IMR-90 (cell line): ENCODE measurements at regions not wholly inside any gene's neighbourhood (a gene's known extent, or its start where the extent isn't known, plus 50 kb on each side); places are given as distances from the start of the nearest gene placed in this dataset.

ENCODE experiments used
- ATAC-seq: fragments of 200-7000 bp; cut with Tn5 transposase; 2 replicates; pipeline ENCODE4 v1.9.1; 2020; ENCODE audit warnings: low read depth, mild to moderate bottlenecking, moderate library complexity
- BruUV-seq: library from RNA; stranded (reverse); fragments of 400-500 nt; replicated peaks from 2 replicates; lab custom pipeline; 2021; lab: Mats Ljungman, UMichigan
- CTCF ChIA-PET: fragments of 300-600 bp; formaldehyde crosslinking; extraction: SDS; loops from one replicate; lab custom pipeline; 2021; ENCODE audit warnings: antibody characterized with exemption; lab: Yijun Ruan, JAX
- POLR2A ChIA-PET: fragments of 300-600 bp; sonication (Branson Sonifier 250); formaldehyde crosslinking; loops from one replicate; lab custom pipeline; 2022; ENCODE audit warnings: antibody characterized with exemption; ENCODE audit not compliant: unreplicated experiment; lab: Charles Lee
- DNase-seq: peaks from one replicate; pipeline ENCODE4 v3.0.0; 2013
- H2AFZ ChIP-seq: replicated peaks from 2 replicates; pipeline ENCODE3; 2013; ENCODE audit warnings: low read length, mild to moderate bottlenecking; ENCODE audit not compliant: poor library complexity
- H2AK5ac ChIP-seq: 2 replicates; pipeline ENCODE4 v1.6.1; 2013; ENCODE audit warnings: low read depth, low read length, inconsistent platforms
- H2AK9ac ChIP-seq: replicated peaks from 2 replicates; pipeline ENCODE3; 2013; ENCODE audit warnings: mild to moderate bottlenecking, low read depth, low read length, moderate library complexity; ENCODE audit not compliant: poor library complexity
- H2BK120ac ChIP-seq: 2 replicates; pipeline ENCODE4 v1.6.1; 2013; ENCODE audit warnings: low read depth, low read length, inconsistent platforms
- H2BK15ac ChIP-seq: 3 replicates; pipeline ENCODE4 v1.6.1; 2013; ENCODE audit warnings: low read depth, low read length, inconsistent platforms
- H2BK20ac ChIP-seq: 2 replicates; pipeline ENCODE4 v1.6.1; 2013; ENCODE audit warnings: low read depth, mild to moderate bottlenecking, inconsistent platforms, low read length, moderate library complexity
- H2BK5ac ChIP-seq: 2 replicates; pipeline ENCODE4 v1.6.1; 2013; ENCODE audit warnings: mild to moderate bottlenecking, low read depth, low read length, inconsistent platforms; ENCODE audit not compliant: poor library complexity, severe bottlenecking
- H3K14ac ChIP-seq: replicated peaks from 2 replicates; pipeline ENCODE4 v1.6.1; 2013; ENCODE audit warnings: low read depth, low read length, inconsistent platforms
- H3K18ac ChIP-seq: 2 replicates; pipeline ENCODE4 v1.6.1; 2013; ENCODE audit warnings: low read depth, low read length, control low read depth
- H3K23ac ChIP-seq: 2 replicates; pipeline ENCODE4 v1.6.1; 2013; ENCODE audit warnings: low read depth, low read length, inconsistent platforms
- H3K27ac ChIP-seq: 2 replicates; pipeline ENCODE4 v1.5.1; 2013; ENCODE audit warnings: mild to moderate bottlenecking, control low read depth, low read length; ENCODE audit not compliant: insufficient read depth
- H3K27me3 ChIP-seq: 2 replicates; pipeline ENCODE4 v1.6.1; 2013; ENCODE audit warnings: low read length; ENCODE audit not compliant: control insufficient read depth, insufficient read depth
- H3K36me3 ChIP-seq: 2 replicates; pipeline ENCODE4 v1.6.1; 2013; ENCODE audit warnings: low read length, mixed read lengths; ENCODE audit not compliant: control insufficient read depth, insufficient read depth
- H3K4ac ChIP-seq: 2 replicates; pipeline ENCODE4 v1.6.1; 2013; ENCODE audit warnings: low read depth, low read length, inconsistent platforms
- H3K4me1 ChIP-seq: 2 replicates; pipeline ENCODE4 v1.6.1; 2013; ENCODE audit warnings: low read length, mixed read lengths; ENCODE audit not compliant: control insufficient read depth, insufficient read depth
- H3K4me2 ChIP-seq: 2 replicates; pipeline ENCODE4 v1.6.1; 2013; ENCODE audit warnings: low read depth, mild to moderate bottlenecking, control low read depth, low read length, moderate library complexity
- H3K4me3 ChIP-seq: 2 replicates; pipeline ENCODE4 v1.5.1; 2013; ENCODE audit warnings: low read depth, mild to moderate bottlenecking, control low read depth, low read length, moderate library complexity; ENCODE audit not compliant: insufficient read depth
- H3K56ac ChIP-seq: 2 replicates; pipeline ENCODE4 v1.6.1; 2013; ENCODE audit warnings: low read length, inconsistent platforms; ENCODE audit not compliant: insufficient read depth; ENCODE audit errors: extremely low read depth
- H3K79me1 ChIP-seq, 2 experiments: 2 replicates each; pipeline ENCODE4 v1.6.1; 2013; ENCODE audit warnings: low read length in 2 of 2, inconsistent platforms in 1 of 2, low read depth in 1 of 2
- H3K9ac ChIP-seq: 2 replicates; pipeline ENCODE4 v1.6.1; 2013; ENCODE audit warnings: low read depth, low read length, control low read depth
- H3K9me1 ChIP-seq: 2 replicates; pipeline ENCODE4 v1.6.1; 2013; ENCODE audit warnings: low read length, inconsistent platforms; ENCODE audit not compliant: insufficient read depth
- H3K9me3 ChIP-seq: 2 replicates; pipeline ENCODE4 v1.6.1; 2013; ENCODE audit warnings: low read length; ENCODE audit not compliant: control insufficient read depth, insufficient read depth
- H4K20me1 ChIP-seq: 2 replicates; pipeline ENCODE4 v1.6.1; 2013; ENCODE audit warnings: low read length, inconsistent platforms; ENCODE audit not compliant: insufficient read depth
- H4K5ac ChIP-seq: 2 replicates; pipeline ENCODE4 v1.6.1; 2013; ENCODE audit warnings: mild to moderate bottlenecking, low read depth, low read length, control low read depth
- H4K8ac ChIP-seq, 2 experiments: 2 replicates each; pipeline ENCODE4 v1.6.1; 2013; ENCODE audit warnings: low read depth in 2 of 2, low read length in 2 of 2, control low read depth in 1 of 2, inconsistent platforms in 1 of 2
- H4K91ac ChIP-seq: 2 replicates; pipeline ENCODE4 v1.6.1; 2013; ENCODE audit warnings: low read depth, low read length, inconsistent platforms; ENCODE audit not compliant: insufficient read depth
- BHLHE40 ChIP-seq: fragments of 150-350 bp; IDR thresholded peaks from 2 replicates; pipeline ENCODE4 v1.6.1; 2016; ENCODE audit warnings: mild to moderate bottlenecking, low read depth, low read length
- CEBPB ChIP-seq: IDR thresholded peaks from 2 replicates; pipeline ENCODE4 v1.6.1; 2012; ENCODE audit warnings: low read depth, low read length, improper control_type of control experiment
- CHD1 ChIP-seq: IDR thresholded peaks from 2 replicates; pipeline ENCODE4 v1.6.1; 2012; ENCODE audit warnings: low read depth, low read length, improper control_type of control experiment
- CTCF ChIP-seq: conservative IDR thresholded peaks from 2 replicates; pipeline ENCODE4 v1.5.1; 2012; ENCODE audit warnings: mild to moderate bottlenecking, low read depth, low read length, improper control_type of control experiment
- ELK1 ChIP-seq: fragments of 150-350 bp; IDR thresholded peaks from 2 replicates; pipeline ENCODE4 v1.6.1; 2016; ENCODE audit warnings: low read depth, mild to moderate bottlenecking, low read length, moderate library complexity, borderline replicate concordance
- FOS ChIP-seq: fragments of 150-350 bp; IDR thresholded peaks from 2 replicates; pipeline ENCODE4 v1.6.1; 2016; ENCODE audit warnings: low read depth, low read length
- MAFK ChIP-seq: IDR thresholded peaks from 2 replicates; pipeline ENCODE4 v1.6.1; 2012; ENCODE audit warnings: low read depth, low read length, improper control_type of control experiment
- MAZ ChIP-seq: IDR thresholded peaks from 2 replicates; pipeline ENCODE4 v1.6.1; 2012; ENCODE audit warnings: low read depth, mild to moderate bottlenecking, low read length, improper control_type of control experiment, moderate library complexity, borderline replicate concordance
- MXI1 ChIP-seq: IDR thresholded peaks from 2 replicates; pipeline ENCODE4 v1.6.1; 2012; ENCODE audit warnings: low read depth, mild to moderate bottlenecking, low read length, moderate library complexity, borderline replicate concordance
- NFE2L2 ChIP-seq: fragments of 150-350 bp; IDR thresholded peaks from 2 replicates; pipeline ENCODE4 v1.6.1; 2016; ENCODE audit warnings: low read depth, mild to moderate bottlenecking, low read length
- POLR2A ChIP-seq: IDR thresholded peaks from 2 replicates; pipeline ENCODE4 v1.6.1; 2012; ENCODE audit warnings: mild to moderate bottlenecking, low read depth, low read length
- RAD21 ChIP-seq: IDR thresholded peaks from 2 replicates; pipeline ENCODE4 v1.6.1; 2012; ENCODE audit warnings: low read length, improper control_type of control experiment
- RCOR1 ChIP-seq: IDR thresholded peaks from 2 replicates; pipeline ENCODE4 v1.6.1; 2012; ENCODE audit warnings: mild to moderate bottlenecking, low read length, improper control_type of control experiment; ENCODE audit not compliant: insufficient replicate concordance
- RFX5 ChIP-seq: IDR thresholded peaks from 2 replicates; pipeline ENCODE4 v1.8.0; 2012; ENCODE audit warnings: low read depth, mild to moderate bottlenecking, low read length, moderate library complexity
- SMC3 ChIP-seq: fragments of 150-350 bp; IDR thresholded peaks from 2 replicates; pipeline ENCODE4 v1.6.1; 2016; ENCODE audit warnings: low read depth, mild to moderate bottlenecking, antibody characterized with exemption, low read length, moderate library complexity
- USF2 ChIP-seq: fragments of 150-350 bp; IDR thresholded peaks from 2 replicates; pipeline ENCODE4 v1.6.1; 2017; ENCODE audit warnings: mild to moderate bottlenecking, antibody characterized with exemption, low read length, low read depth
- dilution Hi-C: fragments of 300-500 bp; cut with HindIII; formaldehyde crosslinking; loops from one replicate; pipeline ENCODE4 v1.14.3; 2018; ENCODE audit warnings: low sequenced_read_pairs; ENCODE audit not compliant: unreplicated experiment
- in situ Hi-C: fragments of 300-500 bp; cut with MboI; formaldehyde crosslinking; loops from 3 replicates; pipeline ENCODE4 v1.14.3; 2019; ENCODE audit warnings: low sequenced_read_pairs, inconsistent platforms, mixed read lengths
- intact Hi-C: fragments of 100-400 bp; cut with micrococcal nuclease; formaldehyde crosslinking; loops from 2 replicates; pipeline ENCODE4 v1.10.0; 2022

GRCh38 chr18:29188760-29189159, 1011.8 kb upstream of the CDH2 start:
- no peak for TF ChIP-seq POLR2A
- no peak for TF ChIP-seq CHD1
- TF ChIP-seq RCOR1, result no peak
- no peak for TF ChIP-seq CTCF
- TF ChIP-seq ELK1, result no peak
- no peak for TF ChIP-seq SMC3
- TF ChIP-seq MAZ, result no peak
- TF ChIP-seq FOS, result no peak
- TF ChIP-seq CEBPB, result no peak
- TF ChIP-seq BHLHE40, result no peak
- no peak for TF ChIP-seq RFX5
- TF ChIP-seq MXI1, result no peak
- no peak for TF ChIP-seq NFE2L2
- no peak for TF ChIP-seq USF2
- TF ChIP-seq RAD21, result no peak
- TF ChIP-seq MAFK, result no peak
- DNase-seq (peak; percentile 31), ATAC-seq (no peak)
- in situ Hi-C loops (no loop called here), dilution Hi-C loops (no loop called here), intact Hi-C loops (loop anchor here (10.0 kb wide), 1 partner anchor 1014 kb away; the partner anchor contains the start of gene CDH2)
- Histone ChIP-seq H3K9me3 (no peaks in the 10 kb centered on the region), H3K18ac (peak overlapping the region; percentile 44; the same call in 1 of the 2 replicates), H2AFZ (no peak overlapping the region), H3K9ac (no peak overlapping the region), H2BK120ac (peak overlapping the region; percentile 77; the same call in 1 of the 2 replicates), H3K4ac (peak overlapping the region; percentile 40; the same call in 1 of the 2 replicates), H3K4me2 (no peak overlapping the region), H2BK5ac (peak overlapping the region; percentile 13), H3K4me1 (peaks cover 6% of the 10 kb centered on the region; the same call in 1 of the 2 replicates), H3K27ac (no peak overlapping the region), H3K14ac (peak overlapping the region; percentile 76), H3K9me1 (peaks cover 3% of the 10 kb centered on the region; the same call in 1 of the 2 replicates), H3K56ac (no peak overlapping the region), H4K91ac (peak overlapping the region; percentile 60; the same call in 1 of the 2 replicates), H2AK9ac (no peak overlapping the region), H3K23ac (no peak overlapping the region), H3K79me1 (no peaks in the 10 kb centered on the region; a peak in 1 of 4 replicates), H3K27me3 (no peaks in the 10 kb centered on the region), H2BK20ac (peak overlapping the region; percentile 22; the same call in 1 of the 2 replicates), H4K20me1 (no peaks in the 10 kb centered on the region), H3K4me3 (no peak overlapping the region), H2AK5ac (no peak overlapping the region), H4K5ac (peak overlapping the region; percentile 63; the same call in 1 of the 2 replicates), H4K8ac (0 out of 4 replicates have a peak overlapping the region, but pooled peaks of 1 of the 2 experiments have one; percentile 42), H2BK15ac (no peak overlapping the region), H3K36me3 (no peaks in the 10 kb centered on the region)
- POLR2A ChIA-PET, result no interaction called here
- BruUV-seq, result no TSS peak
- CTCF ChIA-PET, result no interaction called here
